Transverse colon (tissue), 4 donors: ENCODE measurements at regions not wholly inside any gene's neighbourhood (a gene's known extent, or its start where the extent isn't known, plus 50 kb on each side); places are given as distances from the start of the nearest gene placed in this dataset.

Experiments used
- EP300 ChIP-seq: sonication (generic); formaldehyde crosslinking; IDR thresholded peaks from one replicate; pipeline ENCODE4 v1.6.1; 2017; ENCODE audit warnings: antibody characterized with exemption, low read depth
- POLR2A ChIP-seq: fragments of 450-650 bp; IDR thresholded peaks from one replicate; pipeline ENCODE4 v1.6.1; 2016; ENCODE audit warnings: antibody characterized with exemption, mild to moderate bottlenecking, moderate library complexity
- POLR2AphosphoS5 ChIP-seq, 3 donors: sonication (generic); formaldehyde crosslinking; IDR thresholded peaks; one replicate each; pipeline ENCODE4 v1.6.1; 2016; ENCODE audit warnings: antibody characterized with exemption in 3 of 3
- TF ChIP-seq, protein P1 (sequence below), 5 experiments: fragments of 200-600 bp in 3 of 5; fragments of 450-650 bp in 2 of 5; sonication (generic) in 3 of 5; IDR thresholded peaks; 1 replicate in 2 of 5; 2 replicates in 3 of 5; pipeline ENCODE4 v1.5.1; 2016 to 2017; ENCODE audit warnings: antibody characterized with exemption in 5 of 5, inconsistent platforms in 3 of 5, mild to moderate bottlenecking in 2 of 5, moderate library complexity in 1 of 5

DNA sequence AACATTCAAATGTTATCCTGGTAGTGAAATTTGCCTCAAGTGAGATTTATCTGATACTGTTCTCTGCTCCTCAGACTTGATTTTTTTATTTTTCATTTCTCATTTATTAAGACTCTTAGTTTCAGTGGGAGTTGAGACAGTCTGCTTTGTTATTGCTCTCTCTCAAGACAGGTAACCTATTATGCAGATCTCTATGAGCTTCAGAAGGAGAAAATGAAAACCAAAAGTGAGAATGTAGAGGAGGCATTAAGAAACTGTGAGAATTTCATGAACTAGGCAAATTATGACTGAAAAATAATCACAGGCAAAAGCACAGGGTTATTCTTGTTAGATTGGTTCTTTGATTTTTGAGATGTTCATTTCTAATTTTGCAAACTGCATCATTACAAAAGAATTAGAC lies 290.0 kb upstream of the CHORDC1 start:
- TF ChIP-seq POLR2A (no peak), POLR2AphosphoS5 (IDR thresholded peaks at IDR 0.05) (no peak), EP300 (no peak)
- TF ChIP-seq, protein P1, sequence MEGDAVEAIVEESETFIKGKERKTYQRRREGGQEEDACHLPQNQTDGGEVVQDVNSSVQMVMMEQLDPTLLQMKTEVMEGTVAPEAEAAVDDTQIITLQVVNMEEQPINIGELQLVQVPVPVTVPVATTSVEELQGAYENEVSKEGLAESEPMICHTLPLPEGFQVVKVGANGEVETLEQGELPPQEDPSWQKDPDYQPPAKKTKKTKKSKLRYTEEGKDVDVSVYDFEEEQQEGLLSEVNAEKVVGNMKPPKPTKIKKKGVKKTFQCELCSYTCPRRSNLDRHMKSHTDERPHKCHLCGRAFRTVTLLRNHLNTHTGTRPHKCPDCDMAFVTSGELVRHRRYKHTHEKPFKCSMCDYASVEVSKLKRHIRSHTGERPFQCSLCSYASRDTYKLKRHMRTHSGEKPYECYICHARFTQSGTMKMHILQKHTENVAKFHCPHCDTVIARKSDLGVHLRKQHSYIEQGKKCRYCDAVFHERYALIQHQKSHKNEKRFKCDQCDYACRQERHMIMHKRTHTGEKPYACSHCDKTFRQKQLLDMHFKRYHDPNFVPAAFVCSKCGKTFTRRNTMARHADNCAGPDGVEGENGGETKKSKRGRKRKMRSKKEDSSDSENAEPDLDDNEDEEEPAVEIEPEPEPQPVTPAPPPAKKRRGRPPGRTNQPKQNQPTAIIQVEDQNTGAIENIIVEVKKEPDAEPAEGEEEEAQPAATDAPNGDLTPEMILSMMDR (IDR thresholded peaks at IDR 0.05) = no peak
